Progenitor cell of endocrine pancreas (in vitro differentiated cells): ENCODE measurements at regions not wholly inside any gene's neighbourhood (a gene's known extent, or its start where the extent isn't known, plus 50 kb on each side); places are given as distances from the start of the nearest gene placed in this dataset.

Source experiments
- DNase-seq: peaks from one replicate; pipeline ENCODE4 v3.0.0; 2021; ENCODE audit warnings: low spot score; ENCODE audit not compliant: unreplicated experiment
- H3K27ac Mint-ChIP-seq: 2 replicates; pipeline ENCODE4 v1.8.0; 2021; ENCODE audit warnings: mild to moderate bottlenecking, moderate library complexity, mixed read lengths
- H3K27me3 Mint-ChIP-seq: 2 replicates; pipeline ENCODE4 v1.8.0; 2021; ENCODE audit warnings: mixed read lengths
- H3K36me3 Mint-ChIP-seq: 2 replicates; pipeline ENCODE4 v1.8.0; 2022; ENCODE audit warnings: mixed read lengths; ENCODE audit not compliant: insufficient read depth
- H3K4me1 Mint-ChIP-seq: 2 replicates; pipeline ENCODE4 v1.8.0; 2021; ENCODE audit warnings: low read depth, mixed read lengths
- H3K4me3 Mint-ChIP-seq: 2 replicates; pipeline ENCODE4 v1.8.0; 2021; ENCODE audit warnings: low read depth, mild to moderate bottlenecking, moderate library complexity, mixed read lengths
- H3K9me3 Mint-ChIP-seq: 2 replicates; pipeline ENCODE4 v1.8.0; 2021; ENCODE audit warnings: low read depth, mixed read lengths
- CTCF ChIP-seq: fragments of 200-600 bp; sonication (generic); IDR thresholded peaks from one replicate; pipeline ENCODE4 v1.5.0; 2021; ENCODE audit warnings: antibody characterized with exemption, mild to moderate bottlenecking; ENCODE audit not compliant: unreplicated experiment

GRCh38 chr6:71499667-71500066 lies 211.1 kb downstream of the OGFRL1 start:
- no peaks in the 10 kb centered on the region for H3K27me3 Mint-ChIP-seq
- no peaks in the 10 kb centered on the region for H3K9me3 Mint-ChIP-seq
- no peak overlapping the region for H3K4me3 Mint-ChIP-seq
- H3K36me3 Mint-ChIP-seq: no peaks in the 10 kb centered on the region
- no peak for DNase-seq
- TF ChIP-seq CTCF: no peak
- H3K27ac Mint-ChIP-seq: no peak overlapping the region
- H3K4me1 Mint-ChIP-seq: no peaks in the 10 kb centered on the region

GRCh38 chr6:71502168-71502567 lies 213.6 kb downstream of the OGFRL1 start:
- DNase-seq: no peak
- Mint-ChIP-seq H3K4me3 (no peak overlapping the region), H3K27ac (no peak overlapping the region), H3K27me3 (no peaks in the 10 kb centered on the region), H3K36me3 (no peaks in the 10 kb centered on the region), H3K4me1 (no peaks in the 10 kb centered on the region), H3K9me3 (no peaks in the 10 kb centered on the region)
- no peak for TF ChIP-seq CTCF

- Mint-ChIP-seq H3K36me3 (no peaks in the 10 kb centered on the region), H3K4me3 (no peak overlapping the region), H3K27me3 (no peaks in the 10 kb centered on the region), H3K4me1 (no peaks in the 10 kb centered on the region), H3K9me3 (no peaks in the 10 kb centered on the region), H3K27ac (no peak overlapping the region)
- TF ChIP-seq CTCF: no peak
- DNase-seq: no peak
These were observed 214.3 kb downstream of the OGFRL1 start for GRCh38 chr6:71502956-71503355.

GRCh38 chr6:71507183-71507582 lies 218.6 kb downstream of the OGFRL1 start:
- Mint-ChIP-seq H3K9me3 (no peaks in the 10 kb centered on the region), H3K4me1 (peaks cover 6% of the 10 kb centered on the region), H3K36me3 (no peaks in the 10 kb centered on the region), H3K27ac (no peak overlapping the region), H3K27me3 (peaks cover 2% of the 10 kb centered on the region), H3K4me3 (no peak overlapping the region)
- no peak for DNase-seq
- TF ChIP-seq CTCF: no peak

GRCh38 chr6:71509191-71510005 lies 220.8 kb downstream of the OGFRL1 start:
- Mint-ChIP-seq H3K4me3 (no peak overlapping the region), H3K4me1 (peaks cover 6% of the 10 kb centered on the region), H3K27me3 (peaks cover 5% of the 10 kb centered on the region), H3K36me3 (no peaks in the 10 kb centered on the region), H3K9me3 (no peaks in the 10 kb centered on the region), H3K27ac (no peak overlapping the region)
- TF ChIP-seq CTCF: no peak
- DNase-seq: no peak
